Memory B cell (primary cell): ENCODE measurements at regions not wholly inside any gene's neighbourhood (a gene's known extent, or its start where the extent isn't known, plus 50 kb on each side); places are given as distances from the start of the nearest gene placed in this dataset.

ENCODE experiments used
- ATAC-seq: fragments of 150-1000 bp; cut with Tn5 transposase; 2 replicates; pipeline ENCODE4 v1.10.0; 2021; ENCODE audit warnings: low read depth, mild to moderate bottlenecking, moderate library complexity
- DNase-seq, 2 donors: peaks; one replicate each; pipeline ENCODE4 v3.0.0; 2022; ENCODE audit warnings: low spot score in 2 of 2
- H3K27ac Mint-ChIP-seq: one replicate; pipeline ENCODE4 v1.8.0; 2022; ENCODE audit warnings: mild to moderate bottlenecking, moderate library complexity, mixed read lengths
- H3K27me3 Mint-ChIP-seq: one replicate; pipeline ENCODE4 v1.8.0; 2022; ENCODE audit warnings: mixed read lengths
- H3K36me3 Mint-ChIP-seq: one replicate; pipeline ENCODE4 v1.8.0; 2022; ENCODE audit warnings: mild to moderate bottlenecking, mixed read lengths
- H3K4me1 Mint-ChIP-seq: one replicate; pipeline ENCODE4 v1.8.0; 2022; ENCODE audit warnings: mixed read lengths
- H3K4me3 Mint-ChIP-seq: one replicate; pipeline ENCODE4 v1.8.0; 2022; ENCODE audit warnings: mild to moderate bottlenecking, moderate library complexity, mixed read lengths
- H3K9me3 Mint-ChIP-seq: one replicate; pipeline ENCODE4 v1.8.0; 2022; ENCODE audit warnings: mixed read lengths

- peaks cover 2% of the 10 kb centered on the region for H3K9me3 Mint-ChIP-seq
- DNase-seq (no peak), ATAC-seq (no peak)
- H3K27ac Mint-ChIP-seq: no peak overlapping the region
- H3K36me3 Mint-ChIP-seq: no peaks in the 10 kb centered on the region
- no peaks in the 10 kb centered on the region for H3K27me3 Mint-ChIP-seq
- H3K4me1 Mint-ChIP-seq: no peaks in the 10 kb centered on the region
- H3K4me3 Mint-ChIP-seq: no peak overlapping the region
Observed at GRCh38 chr12:84807249-84807648, 105.3 kb downstream of the SLC6A15 start.

- Mint-ChIP-seq H3K36me3 (no peaks in the 10 kb centered on the region), H3K9me3 (peaks cover 2% of the 10 kb centered on the region), H3K27me3 (no peaks in the 10 kb centered on the region), H3K4me3 (no peak overlapping the region), H3K4me1 (no peaks in the 10 kb centered on the region), H3K27ac (no peak overlapping the region)
- DNase-seq (no peak), ATAC-seq (no peak)
Observed at GRCh38 chr12:84805474-84805858, 107.1 kb downstream of the SLC6A15 start.

GRCh38 chr12:84804691-84805473, 107.7 kb downstream of the SLC6A15 start:
- Mint-ChIP-seq H3K4me3 (no peak overlapping the region), H3K4me1 (no peaks in the 10 kb centered on the region), H3K36me3 (no peaks in the 10 kb centered on the region), H3K27ac (no peak overlapping the region), H3K9me3 (peaks cover 2% of the 10 kb centered on the region), H3K27me3 (no peaks in the 10 kb centered on the region)
- no peak for DNase-seq
- no peak for ATAC-seq

GRCh38 chr12:84803661-84804060, 108.9 kb downstream of the SLC6A15 start:
- H3K27ac Mint-ChIP-seq: no peak overlapping the region
- H3K4me1 Mint-ChIP-seq: no peaks in the 10 kb centered on the region
- ATAC-seq: no peak
- H3K4me3 Mint-ChIP-seq: no peak overlapping the region
- no peak for DNase-seq
- H3K36me3 Mint-ChIP-seq: no peaks in the 10 kb centered on the region
- peaks cover 2% of the 10 kb centered on the region for H3K9me3 Mint-ChIP-seq
- no peaks in the 10 kb centered on the region for H3K27me3 Mint-ChIP-seq

GRCh38 chr12:84802161-84802560, 110.4 kb downstream of the SLC6A15 start:
- Mint-ChIP-seq H3K27ac (no peak overlapping the region), H3K4me1 (no peaks in the 10 kb centered on the region), H3K27me3 (no peaks in the 10 kb centered on the region), H3K36me3 (no peaks in the 10 kb centered on the region), H3K4me3 (no peak overlapping the region), H3K9me3 (peaks cover 2% of the 10 kb centered on the region)
- ATAC-seq (no peak), DNase-seq (no peak)

- H3K9me3 Mint-ChIP-seq: peaks cover 1% of the 10 kb centered on the region
Observed at GRCh38 chr12:84793558-84794367, 118.8 kb downstream of the SLC6A15 start.

GRCh38 chr12:84791444-84791843, 121.2 kb downstream of the SLC6A15 start:
- no peak overlapping the region for H3K4me3 Mint-ChIP-seq

More at GRCh38 chr12:84793558-84794367, 118.8 kb downstream of the SLC6A15 start:
- no peak overlapping the region for H3K4me3 Mint-ChIP-seq
- H3K27me3 Mint-ChIP-seq: no peaks in the 10 kb centered on the region
- ATAC-seq: no peak
- no peaks in the 10 kb centered on the region for H3K36me3 Mint-ChIP-seq
- H3K4me1 Mint-ChIP-seq: no peaks in the 10 kb centered on the region
- no peak overlapping the region for H3K27ac Mint-ChIP-seq
- DNase-seq: no peak

GRCh38 chr12:84789184-84789583, 123.4 kb downstream of the SLC6A15 start:
- Mint-ChIP-seq H3K4me3 (no peak overlapping the region), H3K27ac (no peak overlapping the region), H3K27me3 (no peaks in the 10 kb centered on the region), H3K9me3 (no peaks in the 10 kb centered on the region), H3K4me1 (no peaks in the 10 kb centered on the region), H3K36me3 (no peaks in the 10 kb centered on the region)
- ATAC-seq (no peak), DNase-seq (no peak)

More at GRCh38 chr12:84791444-84791843, 121.2 kb downstream of the SLC6A15 start:
- Mint-ChIP-seq H3K27me3 (no peaks in the 10 kb centered on the region), H3K9me3 (peaks cover 1% of the 10 kb centered on the region), H3K4me1 (no peaks in the 10 kb centered on the region), H3K36me3 (no peaks in the 10 kb centered on the region), H3K27ac (no peak overlapping the region)
- ATAC-seq (no peak), DNase-seq (no peak)

- Mint-ChIP-seq H3K4me1 (no peaks in the 10 kb centered on the region), H3K36me3 (no peaks in the 10 kb centered on the region), H3K27ac (no peak overlapping the region), H3K4me3 (no peak overlapping the region), H3K27me3 (no peaks in the 10 kb centered on the region), H3K9me3 (peaks cover 1% of the 10 kb centered on the region)
- DNase-seq (no peak), ATAC-seq (no peak)
Observed at GRCh38 chr12:84787253-84787652, 125.3 kb downstream of the SLC6A15 start.

- no peak for ATAC-seq
- no peaks in the 10 kb centered on the region for H3K36me3 Mint-ChIP-seq
Observed at GRCh38 chr12:84786622-84787021, 126.0 kb downstream of the SLC6A15 start.

GRCh38 chr12:84785951-84786350, 126.6 kb downstream of the SLC6A15 start:
- ATAC-seq (no peak), DNase-seq (no peak)
- Mint-ChIP-seq H3K27ac (no peak overlapping the region), H3K4me3 (no peak overlapping the region), H3K27me3 (no peaks in the 10 kb centered on the region), H3K4me1 (no peaks in the 10 kb centered on the region), H3K36me3 (no peaks in the 10 kb centered on the region), H3K9me3 (peaks cover 1% of the 10 kb centered on the region)

More at GRCh38 chr12:84786622-84787021, 126.0 kb downstream of the SLC6A15 start:
- Mint-ChIP-seq H3K4me3 (no peak overlapping the region), H3K27ac (no peak overlapping the region), H3K4me1 (no peaks in the 10 kb centered on the region), H3K27me3 (no peaks in the 10 kb centered on the region), H3K9me3 (peaks cover 1% of the 10 kb centered on the region)
- no peak for DNase-seq

GRCh38 chr12:84785281-84785680, 127.3 kb downstream of the SLC6A15 start:
- ATAC-seq: no peak
- Mint-ChIP-seq H3K27ac (no peak overlapping the region), H3K9me3 (peaks cover 1% of the 10 kb centered on the region), H3K36me3 (no peaks in the 10 kb centered on the region), H3K4me3 (no peak overlapping the region), H3K27me3 (no peaks in the 10 kb centered on the region), H3K4me1 (no peaks in the 10 kb centered on the region)
- no peak for DNase-seq

GRCh38 chr12:84779169-84779568, 133.4 kb downstream of the SLC6A15 start:
- no peak overlapping the region for H3K4me3 Mint-ChIP-seq
- no peak for ATAC-seq
- no peaks in the 10 kb centered on the region for H3K4me1 Mint-ChIP-seq
- no peaks in the 10 kb centered on the region for H3K36me3 Mint-ChIP-seq
- H3K27me3 Mint-ChIP-seq: no peaks in the 10 kb centered on the region
- H3K9me3 Mint-ChIP-seq: peaks cover 2% of the 10 kb centered on the region
- DNase-seq: no peak
- H3K27ac Mint-ChIP-seq: no peak overlapping the region

GRCh38 chr12:84772281-84772680, 140.3 kb downstream of the SLC6A15 start:
- H3K9me3 Mint-ChIP-seq: peaks cover 4% of the 10 kb centered on the region
- no peaks in the 10 kb centered on the region for H3K4me1 Mint-ChIP-seq
- H3K4me3 Mint-ChIP-seq: no peak overlapping the region
- no peaks in the 10 kb centered on the region for H3K36me3 Mint-ChIP-seq
- H3K27ac Mint-ChIP-seq: no peak overlapping the region
- ATAC-seq: no peak
- DNase-seq: no peak
- H3K27me3 Mint-ChIP-seq: no peaks in the 10 kb centered on the region
